ENCODE measurements at regions not wholly inside any gene's neighbourhood (a gene's known extent, or its start where the extent isn't known, plus 50 kb on each side); places are given as distances from the start of the nearest gene placed in this dataset.

GRCh38 chr10:108582888-108583287 is 1340.4 kb downstream of the XPNPEP1 start:
- TF ChIP-seq RAD21 (IDR thresholded peaks at IDR 0.05; ENCODE audit: low read depth) (no peak), ZBTB7A (IDR thresholded peaks at IDR 0.05; ENCODE audit: low read depth) (no peak), YY1 (IDR thresholded peaks at IDR 0.05; ENCODE audit: low read depth) (no peak), EP300 (IDR thresholded peaks at IDR 0.05; ENCODE audit: borderline replicate concordance) (no peak), CREB1 (IDR thresholded peaks at IDR 0.05; ENCODE audit: low read depth) (no peak), MAX (IDR thresholded peaks at IDR 0.05) (no peak), TEAD4 (IDR thresholded peaks at IDR 0.05) (no peak), TCF12 (IDR thresholded peaks at IDR 0.05; ENCODE audit: low read depth) (no peak), REST (IDR thresholded peaks at IDR 0.05; ENCODE audit: low read depth) (no peak), NFIC (IDR thresholded peaks at IDR 0.05) (no peak), TAF1 (IDR thresholded peaks at IDR 0.05; ENCODE audit: low read depth) (no peak), USF1 (IDR thresholded peaks at IDR 0.05) (no peak)

GRCh38 chr10:108582387-108582786 is 1340.9 kb downstream of the XPNPEP1 start:
- no peak for TF ChIP-seq MAX (IDR thresholded peaks at IDR 0.05)
- no peak for TF ChIP-seq USF1 (IDR thresholded peaks at IDR 0.05)
- TF ChIP-seq REST (IDR thresholded peaks at IDR 0.05; ENCODE audit: low read depth): no peak
- TF ChIP-seq TCF12 (IDR thresholded peaks at IDR 0.05; ENCODE audit: low read depth): no peak
- TF ChIP-seq RAD21 (IDR thresholded peaks at IDR 0.05; ENCODE audit: low read depth): no peak
- TF ChIP-seq EGR1 (IDR thresholded peaks at IDR 0.05): no peak
- TF ChIP-seq ZBTB7A (IDR thresholded peaks at IDR 0.05; ENCODE audit: low read depth): no peak
- TF ChIP-seq NFIC (IDR thresholded peaks at IDR 0.05): no peak
- no peak for TF ChIP-seq CREB1 (IDR thresholded peaks at IDR 0.05; ENCODE audit: low read depth)

- TF ChIP-seq USF1 (IDR thresholded peaks at IDR 0.05) (no peak), REST (IDR thresholded peaks at IDR 0.05; ENCODE audit: low read depth) (no peak), EGR1 (IDR thresholded peaks at IDR 0.05) (no peak), RAD21 (IDR thresholded peaks at IDR 0.05; ENCODE audit: low read depth) (no peak), YY1 (IDR thresholded peaks at IDR 0.05; ENCODE audit: low read depth) (no peak), FOXM1 (IDR thresholded peaks at IDR 0.05; ENCODE audit: borderline replicate concordance, low read depth) (no peak), ZBTB7A (IDR thresholded peaks at IDR 0.05; ENCODE audit: low read depth) (no peak), EP300 (IDR thresholded peaks at IDR 0.05; ENCODE audit: borderline replicate concordance) (no peak), TEAD4 (IDR thresholded peaks at IDR 0.05) (no peak), CEBPB (IDR thresholded peaks at IDR 0.05) (no peak), TCF12 (IDR thresholded peaks at IDR 0.05; ENCODE audit: low read depth) (no peak), TAF1 (IDR thresholded peaks at IDR 0.05; ENCODE audit: low read depth) (no peak), NFIC (IDR thresholded peaks at IDR 0.05) (no peak), CREB1 (IDR thresholded peaks at IDR 0.05; ENCODE audit: low read depth) (no peak), MAX (IDR thresholded peaks at IDR 0.05) (no peak)
These were observed 1345.1 kb downstream of the XPNPEP1 start for GRCh38 chr10:108578258-108578657.

- TF ChIP-seq TAF1 (IDR thresholded peaks at IDR 0.05; ENCODE audit: low read depth): no peak
- no peak for TF ChIP-seq RAD21 (IDR thresholded peaks at IDR 0.05; ENCODE audit: low read depth)
- TF ChIP-seq EGR1 (IDR thresholded peaks at IDR 0.05): no peak
- no peak for TF ChIP-seq REST (IDR thresholded peaks at IDR 0.05; ENCODE audit: low read depth)
- no peak for TF ChIP-seq YY1 (IDR thresholded peaks at IDR 0.05; ENCODE audit: low read depth)
These were observed 1349.1 kb downstream of the XPNPEP1 start for GRCh38 chr10:108574233-108574632.

Measured in Ishikawa (cell line).